Natural killer cell (primary cell): ENCODE measurements at regions not wholly inside any gene's neighbourhood (a gene's known extent, or its start where the extent isn't known, plus 50 kb on each side); places are given as distances from the start of the nearest gene placed in this dataset.

Experiments used
- ATAC-seq, 3 donors: fragments of 150-1000 bp in 2 of 3; fragments of 200-7000 bp in 1 of 3; cut with Tn5 transposase; 1 replicate in 1 of 3; 2 replicates in 2 of 3; pipeline ENCODE4 v1.10.0; 2021; ENCODE audit warnings: mild to moderate bottlenecking in 2 of 3, moderate library complexity in 2 of 3
- DNase-seq, 2 donors: peaks; one replicate each; pipeline versions ENCODE4 v3.0.0 to v3.0.0-alpha.2; 2013 to 2021; ENCODE audit warnings: mixed read lengths in 1 of 2
- H3K27ac ChIP-seq: one replicate; pipeline ENCODE4 v1.5.1; 2013; ENCODE audit warnings: mild to moderate bottlenecking, low read length
- H3K27me3 ChIP-seq: one replicate; pipeline ENCODE4 v1.6.1; 2013; ENCODE audit warnings: low read length; ENCODE audit not compliant: control insufficient read depth, insufficient read depth
- H3K36me3 ChIP-seq: one replicate; pipeline ENCODE4 v1.6.1; 2013; ENCODE audit warnings: low read length; ENCODE audit not compliant: control insufficient read depth, insufficient read depth
- H3K4me1 ChIP-seq: one replicate; pipeline ENCODE4 v1.6.1; 2013; ENCODE audit warnings: low read length; ENCODE audit not compliant: control insufficient read depth, insufficient read depth
- H3K4me3 ChIP-seq: one replicate; pipeline ENCODE4 v1.5.1; 2013; ENCODE audit warnings: low read length
- H3K9me3 ChIP-seq: one replicate; pipeline ENCODE4 v1.6.1; 2013; ENCODE audit warnings: low read length; ENCODE audit not compliant: control insufficient read depth, insufficient read depth
- H3K27ac Mint-ChIP-seq, 2 donors: one replicate each; pipeline ENCODE4 v1.8.0; 2022; ENCODE audit warnings: mild to moderate bottlenecking in 2 of 2, mixed read lengths in 2 of 2, moderate library complexity in 1 of 2
- H3K27me3 Mint-ChIP-seq, 2 donors: one replicate each; pipeline ENCODE4 v1.8.0; 2022; ENCODE audit warnings: low read depth in 2 of 2, mixed read lengths in 2 of 2
- H3K36me3 Mint-ChIP-seq: one replicate; pipeline ENCODE4 v1.8.0; 2022; ENCODE audit warnings: mixed read lengths
- H3K4me1 Mint-ChIP-seq, 2 donors: one replicate each; pipeline ENCODE4 v1.8.0; 2022; ENCODE audit warnings: mixed read lengths in 2 of 2
- H3K4me3 Mint-ChIP-seq: one replicate; pipeline ENCODE4 v1.8.0; 2022; ENCODE audit warnings: mild to moderate bottlenecking, moderate library complexity, mixed read lengths
- H3K9me3 Mint-ChIP-seq, 2 donors: one replicate each; pipeline ENCODE4 v1.8.0; 2022; ENCODE audit warnings: mixed read lengths in 2 of 2
- CTCF ChIP-seq: fragments of 200-600 bp; IDR thresholded peaks from one replicate; pipeline ENCODE4 v1.8.0; 2022; ENCODE audit warnings: antibody characterized with exemption
- WGBS: methylation state at CpG from one replicate; pipeline ENCODE4 v1.1.7; 2013; ENCODE audit warnings: missing lambda C conversion rate; ENCODE audit not compliant: insufficient coverage; 5-methylcytosine and 5-hydroxymethylcytosine counted together
- intact Hi-C: fragments of 100-400 bp; cut with micrococcal nuclease; formaldehyde crosslinking; loops from one replicate; pipeline ENCODE4 v1.14.2; 2022

GRCh38 chr2:76247006-76247405 is 536.3 kb upstream of the GCFC2 start:
- Histone ChIP-seq H3K27ac (no peak overlapping the region), H3K4me3 (no peak overlapping the region), H3K36me3 (no peaks in the 10 kb centered on the region), H3K9me3 (peaks cover 8% of the 10 kb centered on the region), H3K27me3 (no peaks in the 10 kb centered on the region), H3K4me1 (no peaks in the 10 kb centered on the region)
- Mint-ChIP-seq H3K9me3 (peaks cover 11% of the 10 kb centered on the region in 2 donors), H3K4me1 (no peaks in the 10 kb centered on the region), H3K36me3 (no peaks in the 10 kb centered on the region), H3K27me3 (no peaks in the 10 kb centered on the region), H3K27ac (no peak overlapping the region), H3K4me3 (no peak overlapping the region)
- no peak for TF ChIP-seq CTCF
- WGBS = 63% methylated on average over 3 of the region's 3 CpGs
- DNase-seq = no peak
- no peak for ATAC-seq
- intact Hi-C loops = no loop called here

- intact Hi-C loops = no loop called here
- H3K4me3 Mint-ChIP-seq = no peak overlapping the region
- no peaks in the 10 kb centered on the region for H3K27me3 Mint-ChIP-seq
- H3K36me3 ChIP-seq = no peaks in the 10 kb centered on the region
- H3K27ac ChIP-seq = no peak overlapping the region
- H3K4me1 ChIP-seq = no peaks in the 10 kb centered on the region
- peaks cover 13% of the 10 kb centered on the region for H3K36me3 Mint-ChIP-seq
- WGBS = 78% methylated on average over 5 of the region's 5 CpGs
- H3K9me3 ChIP-seq = peaks cover 3% of the 10 kb centered on the region
- H3K4me3 ChIP-seq = no peak overlapping the region
- no peaks in the 10 kb centered on the region for H3K4me1 Mint-ChIP-seq
- DNase-seq (no peak), ATAC-seq (no peak)
- TF ChIP-seq CTCF = no peak
- H3K9me3 Mint-ChIP-seq = peaks cover 17 to 20% of the 10 kb centered on the region in 2 donors
- H3K27me3 ChIP-seq = no peaks in the 10 kb centered on the region
- H3K27ac Mint-ChIP-seq = no peak overlapping the region
Observed at GRCh38 chr2:76211991-76212985, 501.6 kb upstream of the GCFC2 start.

GRCh38 chr2:76210551-76210950 is 499.8 kb upstream of the GCFC2 start:
- no peaks in the 10 kb centered on the region for H3K4me1 Mint-ChIP-seq
- H3K36me3 Mint-ChIP-seq = peaks cover 13% of the 10 kb centered on the region
- DNase-seq = no peak
- peaks cover 17 to 18% of the 10 kb centered on the region in 2 donors for H3K9me3 Mint-ChIP-seq
- intact Hi-C loops = no loop called here
- no peak overlapping the region for H3K27ac Mint-ChIP-seq
- H3K27me3 Mint-ChIP-seq = no peaks in the 10 kb centered on the region
- ATAC-seq = no peak
- no peaks in the 10 kb centered on the region for H3K4me1 ChIP-seq
- TF ChIP-seq CTCF = no peak
- H3K4me3 ChIP-seq = no peak overlapping the region
- H3K27ac ChIP-seq = no peak overlapping the region
- no peaks in the 10 kb centered on the region for H3K27me3 ChIP-seq
- no peak overlapping the region for H3K4me3 Mint-ChIP-seq
- no peaks in the 10 kb centered on the region for H3K36me3 ChIP-seq
- peaks cover 3% of the 10 kb centered on the region for H3K9me3 ChIP-seq
- 91% methylated on average over 3 of the region's 3 CpGs for WGBS
